ENCODE measurements at regions not wholly inside any gene's neighbourhood (a gene's known extent, or its start where the extent isn't known, plus 50 kb on each side); places are given as distances from the start of the nearest gene placed in this dataset.

GRCh38 chr21:25512095-25513081 is 94.9 kb downstream of the MRPL39 start:
- H3K9me3 ChIP-seq: no peaks in the 10 kb centered on the region
- ATAC-seq (peak; percentile 20 to 57 (median 36)), DNase-seq (peak; percentile 23 to 57 (median 45))
- no peak for TF ChIP-seq CTCF (IDR thresholded peaks at IDR 0.05)
- TF ChIP-seq POLR2A (IDR thresholded peaks at IDR 0.05): no peak
- no peaks in the 10 kb centered on the region for H3K4me1 ChIP-seq
- WGBS (ENCODE audit: insufficient coverage, low coverage, low lambda C conversion rate, missing lambda C conversion rate): 58% methylated on average over 7 of the region's 7 CpGs
- intact Hi-C loops (cut with DNase I): no loop called here
- no peak overlapping the region for H3K27ac ChIP-seq
- no peaks in the 10 kb centered on the region for H3K27me3 ChIP-seq
- H3K4me3 ChIP-seq: no peak overlapping the region
- H3K36me3 ChIP-seq: no peaks in the 10 kb centered on the region

GRCh38 chr21:25509862-25510261 is 97.4 kb downstream of the MRPL39 start:
- Histone ChIP-seq H3K27me3 (no peaks in the 10 kb centered on the region), H3K36me3 (no peaks in the 10 kb centered on the region), H3K4me1 (no peaks in the 10 kb centered on the region), H3K27ac (no peak overlapping the region), H3K4me3 (no peak overlapping the region), H3K9me3 (no peaks in the 10 kb centered on the region)
- ATAC-seq (no peak), DNase-seq (no peak)
- intact Hi-C loops (cut with DNase I): no loop called here
- no peak for TF ChIP-seq POLR2A (IDR thresholded peaks at IDR 0.05)
- TF ChIP-seq CTCF (IDR thresholded peaks at IDR 0.05): no peak
- WGBS (ENCODE audit: insufficient coverage, low coverage, low lambda C conversion rate, missing lambda C conversion rate): 36% methylated on average over 2 of the region's 2 CpGs

- DNase-seq (no peak), ATAC-seq (no peak)
- no peaks in the 10 kb centered on the region for H3K4me1 ChIP-seq
- no peak for TF ChIP-seq CTCF (IDR thresholded peaks at IDR 0.05)
- TF ChIP-seq POLR2A (IDR thresholded peaks at IDR 0.05): no peak
- no peaks in the 10 kb centered on the region for H3K9me3 ChIP-seq
- no peaks in the 10 kb centered on the region for H3K27me3 ChIP-seq
- H3K4me3 ChIP-seq: no peak overlapping the region
- intact Hi-C loops (cut with DNase I): no loop called here
- H3K27ac ChIP-seq: no peak overlapping the region
- H3K36me3 ChIP-seq: no peaks in the 10 kb centered on the region
- 20% methylated on average over 1 of the region's 3 CpGs for WGBS (ENCODE audit: insufficient coverage, low coverage, low lambda C conversion rate, missing lambda C conversion rate)
Measured at GRCh38 chr21:25508364-25508763, 98.9 kb downstream of the MRPL39 start.

GRCh38 chr21:25507522-25507921 is 99.8 kb downstream of the MRPL39 start:
- H3K4me1 ChIP-seq: no peaks in the 10 kb centered on the region
- H3K36me3 ChIP-seq: no peaks in the 10 kb centered on the region
- intact Hi-C loops (cut with DNase I): no loop called here
- no peak for ATAC-seq
- H3K4me3 ChIP-seq: no peak overlapping the region
- H3K9me3 ChIP-seq: no peaks in the 10 kb centered on the region
- H3K27me3 ChIP-seq: no peaks in the 10 kb centered on the region
- TF ChIP-seq POLR2A (IDR thresholded peaks at IDR 0.05) (no peak), CTCF (IDR thresholded peaks at IDR 0.05) (no peak)
- no peak overlapping the region for H3K27ac ChIP-seq
- DNase-seq: no peak
